Activated naive CD4-positive, alpha-beta T cell treated with anti-CD3 and anti-CD28 coated beads, Interleukin-2, amount 50 U/mL, for 72 hours (primary cell): ENCODE measurements at regions not wholly inside any gene's neighbourhood (a gene's known extent, or its start where the extent isn't known, plus 50 kb on each side); places are given as distances from the start of the nearest gene placed in this dataset.
"Not testable (repeated sequence)": the region's sequence is repeated elsewhere in the genome, so short reads cannot be mapped to it uniquely, and the experiment has no call there.

ENCODE experiments used
- ATAC-seq, 2 donors: fragments of 150-1000 bp; cut with Tn5 transposase; 2 replicates each; pipeline ENCODE4 v1.10.0; 2021; ENCODE audit warnings: mild to moderate bottlenecking in 2 of 2, moderate library complexity in 2 of 2
- DNase-seq, 2 donors: peaks; one replicate each; pipeline ENCODE4 v3.0.0; 2021 to 2022; ENCODE audit warnings: low spot score in 2 of 2
- H3K27ac Mint-ChIP-seq, 2 donors: one replicate each; pipeline ENCODE4 v1.8.0; 2022; ENCODE audit warnings: mild to moderate bottlenecking in 2 of 2, mixed read lengths in 2 of 2
- H3K36me3 Mint-ChIP-seq, 2 donors: one replicate each; pipeline ENCODE4 v1.8.0; 2022; ENCODE audit warnings: mixed read lengths in 2 of 2
- H3K9me3 Mint-ChIP-seq, 2 donors: one replicate each; pipeline ENCODE4 v1.8.0; 2022; ENCODE audit warnings: mixed read lengths in 2 of 2

GRCh38 chr1:224037362-224037761, 76.5 kb upstream of the FBXO28 start:
- not testable (repeated sequence) for H3K9me3 Mint-ChIP-seq, H3K27ac Mint-ChIP-seq, H3K36me3 Mint-ChIP-seq, DNase-seq
- peak in 1 of 2 donors; percentile 28 for ATAC-seq

- not testable (repeated sequence) for DNase-seq, H3K9me3 Mint-ChIP-seq, H3K36me3 Mint-ChIP-seq, H3K27ac Mint-ChIP-seq
- peak in 1 of 2 donors; percentile 26 for ATAC-seq
Measured at GRCh38 chr1:224032608-224033276, 81.2 kb upstream of the FBXO28 start.

GRCh38 chr1:224031986-224032385, 81.9 kb upstream of the FBXO28 start:
- not testable (repeated sequence) for H3K27ac Mint-ChIP-seq, DNase-seq, H3K36me3 Mint-ChIP-seq, H3K9me3 Mint-ChIP-seq
- peak in 1 of 2 donors; percentile 51 for ATAC-seq

GRCh38 chr1:224030257-224030656, 83.7 kb upstream of the FBXO28 start:
- not testable (repeated sequence) for H3K9me3 Mint-ChIP-seq, DNase-seq, H3K36me3 Mint-ChIP-seq, ATAC-seq, H3K27ac Mint-ChIP-seq

GRCh38 chr1:224029286-224030025, 84.5 kb upstream of the FBXO28 start:
- not testable (repeated sequence) for ATAC-seq, H3K27ac Mint-ChIP-seq, DNase-seq, H3K36me3 Mint-ChIP-seq, H3K9me3 Mint-ChIP-seq

GRCh38 chr1:224028802-224029201, 85.1 kb upstream of the FBXO28 start:
- H3K27ac Mint-ChIP-seq, ATAC-seq, H3K9me3 Mint-ChIP-seq, H3K36me3 Mint-ChIP-seq, DNase-seq: not testable (repeated sequence)

GRCh38 chr1:224023122-224023521, 90.8 kb upstream of the FBXO28 start:
- ATAC-seq, DNase-seq, H3K27ac Mint-ChIP-seq, H3K36me3 Mint-ChIP-seq, H3K9me3 Mint-ChIP-seq: not testable (repeated sequence)

GRCh38 chr1:224022249-224022970, 91.5 kb upstream of the FBXO28 start:
- not testable (repeated sequence) for H3K27ac Mint-ChIP-seq, DNase-seq, ATAC-seq, H3K36me3 Mint-ChIP-seq, H3K9me3 Mint-ChIP-seq

GRCh38 chr1:224019866-224020265, 94.0 kb upstream of the FBXO28 start:
- not testable (repeated sequence) for H3K36me3 Mint-ChIP-seq, H3K27ac Mint-ChIP-seq, DNase-seq, ATAC-seq, H3K9me3 Mint-ChIP-seq

GRCh38 chr1:224015782-224016181, 98.1 kb upstream of the FBXO28 start:
- not testable (repeated sequence) for H3K9me3 Mint-ChIP-seq, ATAC-seq, H3K36me3 Mint-ChIP-seq, H3K27ac Mint-ChIP-seq, DNase-seq

GRCh38 chr1:224014330-224014649, 99.6 kb upstream of the FBXO28 start:
- Mint-ChIP-seq H3K36me3 (no peaks in the 10 kb centered on the region), H3K27ac (no peak overlapping the region), H3K9me3 (no peaks in the 10 kb centered on the region)
- ATAC-seq (no peak), DNase-seq (no peak)

GRCh38 chr1:224013626-224014329, 100.1 kb upstream of the FBXO28 start:
- H3K36me3 Mint-ChIP-seq, ATAC-seq, H3K9me3 Mint-ChIP-seq, DNase-seq, H3K27ac Mint-ChIP-seq: not testable (repeated sequence)

GRCh38 chr1:224012807-224013434, 101.0 kb upstream of the FBXO28 start:
- H3K36me3 Mint-ChIP-seq, H3K9me3 Mint-ChIP-seq: not testable (repeated sequence)

GRCh38 chr1:224012162-224012561, 101.7 kb upstream of the FBXO28 start:
- not testable (repeated sequence) for H3K27ac Mint-ChIP-seq, H3K9me3 Mint-ChIP-seq, ATAC-seq, DNase-seq, H3K36me3 Mint-ChIP-seq

More at GRCh38 chr1:224012807-224013434, 101.0 kb upstream of the FBXO28 start:
- H3K27ac Mint-ChIP-seq, DNase-seq, ATAC-seq: not testable (repeated sequence)

- H3K9me3 Mint-ChIP-seq, H3K27ac Mint-ChIP-seq, H3K36me3 Mint-ChIP-seq, DNase-seq, ATAC-seq: not testable (repeated sequence)
Measured at GRCh38 chr1:224011751-224012150, 102.2 kb upstream of the FBXO28 start.

- not testable (repeated sequence) for H3K36me3 Mint-ChIP-seq, H3K27ac Mint-ChIP-seq, H3K9me3 Mint-ChIP-seq, ATAC-seq, DNase-seq
Measured at GRCh38 chr1:224011153-224011552, 102.8 kb upstream of the FBXO28 start.
